Body of pancreas (tissue), 4 donors: ENCODE measurements at regions not wholly inside any gene's neighbourhood (a gene's known extent, or its start where the extent isn't known, plus 50 kb on each side); places are given as distances from the start of the nearest gene placed in this dataset.
"Not testable (repeated sequence)": the region's sequence is repeated elsewhere in the genome, so short reads cannot be mapped to it uniquely, and the experiment has no call there.

Experiments
- POLR2A ChIP-seq, 3 donors: fragments of 450-650 bp; IDR thresholded peaks; one replicate each; pipeline ENCODE4 v1.6.1; 2016; ENCODE audit warnings: antibody characterized with exemption in 3 of 3, mild to moderate bottlenecking in 2 of 3
- TF ChIP-seq, protein P1 (sequence below), 7 experiments: fragments of 450-650 bp in 4 of 7; fragments of 200-600 bp in 3 of 7; sonication (generic) in 3 of 7; IDR thresholded peaks; one replicate each; pipeline ENCODE4 v1.5.1; 2016 to 2019; ENCODE audit warnings: antibody characterized with exemption in 7 of 7

DNA sequence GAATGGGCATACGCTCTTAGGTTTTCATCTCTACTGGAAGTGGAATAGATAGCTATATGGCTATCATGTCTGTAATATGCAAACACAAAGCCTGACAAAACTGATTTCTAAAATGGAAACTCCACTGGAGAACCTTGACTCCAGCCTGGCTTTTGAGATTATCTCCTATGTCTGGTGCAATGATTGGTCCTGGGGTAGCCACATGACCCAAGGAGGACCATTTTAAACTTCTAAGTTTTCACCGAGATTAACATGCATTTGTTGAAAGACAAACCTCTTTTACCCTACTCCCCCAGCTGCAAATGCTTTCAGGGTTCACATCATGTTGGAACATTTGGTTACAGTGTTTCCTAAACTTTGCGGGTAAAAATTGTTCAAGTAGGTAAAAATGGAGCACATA, 124.6 kb downstream of the CCDC74A start:
- TF ChIP-seq, protein P1, sequence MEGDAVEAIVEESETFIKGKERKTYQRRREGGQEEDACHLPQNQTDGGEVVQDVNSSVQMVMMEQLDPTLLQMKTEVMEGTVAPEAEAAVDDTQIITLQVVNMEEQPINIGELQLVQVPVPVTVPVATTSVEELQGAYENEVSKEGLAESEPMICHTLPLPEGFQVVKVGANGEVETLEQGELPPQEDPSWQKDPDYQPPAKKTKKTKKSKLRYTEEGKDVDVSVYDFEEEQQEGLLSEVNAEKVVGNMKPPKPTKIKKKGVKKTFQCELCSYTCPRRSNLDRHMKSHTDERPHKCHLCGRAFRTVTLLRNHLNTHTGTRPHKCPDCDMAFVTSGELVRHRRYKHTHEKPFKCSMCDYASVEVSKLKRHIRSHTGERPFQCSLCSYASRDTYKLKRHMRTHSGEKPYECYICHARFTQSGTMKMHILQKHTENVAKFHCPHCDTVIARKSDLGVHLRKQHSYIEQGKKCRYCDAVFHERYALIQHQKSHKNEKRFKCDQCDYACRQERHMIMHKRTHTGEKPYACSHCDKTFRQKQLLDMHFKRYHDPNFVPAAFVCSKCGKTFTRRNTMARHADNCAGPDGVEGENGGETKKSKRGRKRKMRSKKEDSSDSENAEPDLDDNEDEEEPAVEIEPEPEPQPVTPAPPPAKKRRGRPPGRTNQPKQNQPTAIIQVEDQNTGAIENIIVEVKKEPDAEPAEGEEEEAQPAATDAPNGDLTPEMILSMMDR (IDR thresholded peaks at IDR 0.05) = not testable (repeated sequence)
- TF ChIP-seq POLR2A (IDR thresholded peaks at IDR 0.05) = not testable (repeated sequence)
